Astrocyte (in vitro differentiated cells and primary cell): ENCODE measurements at regions not wholly inside any gene's neighbourhood (a gene's known extent, or its start where the extent isn't known, plus 50 kb on each side); places are given as distances from the start of the nearest gene placed in this dataset.

Experiments used
- DNase-seq: peaks from one replicate; pipeline ENCODE4 v3.0.0-alpha.2; 2010; ENCODE audit warnings: low read depth
- FAIRE-seq: peaks from 2 replicates; lab custom pipeline; 2011; peaks lifted over from hg19 to GRCh38; lab: Jason Lieb, UNC
- H2AFZ ChIP-seq: 2 replicates; pipeline ENCODE4 v1.6.0; 2012; ENCODE audit warnings: low read depth, low read length, inconsistent platforms
- H3K27ac ChIP-seq: 2 replicates; pipeline ENCODE4 v1.5.1; 2011; ENCODE audit warnings: low read depth, low read length, inconsistent platforms
- H3K27me3 ChIP-seq: 2 replicates; pipeline ENCODE4 v1.6.0; 2011; ENCODE audit warnings: low read length, inconsistent platforms; ENCODE audit not compliant: insufficient read depth
- H3K36me3 ChIP-seq: 2 replicates; pipeline ENCODE4 v1.5.1; 2011; ENCODE audit warnings: low read length, inconsistent platforms; ENCODE audit not compliant: insufficient read depth
- H3K4me1 ChIP-seq: 2 replicates; pipeline ENCODE4 v1.5.1; 2011; ENCODE audit warnings: low read length, inconsistent platforms; ENCODE audit not compliant: insufficient read depth
- H3K4me2 ChIP-seq: 2 replicates; pipeline ENCODE4 v1.6.0; 2012; ENCODE audit warnings: low read length, inconsistent platforms
- H3K4me3 ChIP-seq: 2 replicates; pipeline ENCODE4 v1.5.1; 2011; ENCODE audit warnings: low read depth, mild to moderate bottlenecking, low read length, inconsistent platforms; ENCODE audit not compliant: insufficient read depth
- H3K79me2 ChIP-seq: 2 replicates; pipeline ENCODE4 v1.6.0; 2012; ENCODE audit warnings: mild to moderate bottlenecking, low read length, inconsistent platforms; ENCODE audit not compliant: insufficient read depth
- H3K9ac ChIP-seq: 2 replicates; pipeline ENCODE4 v1.6.0; 2012; ENCODE audit warnings: mild to moderate bottlenecking, low read length, inconsistent platforms
- H3K9me3 ChIP-seq: 2 replicates; pipeline ENCODE4 v1.5.1; 2012; ENCODE audit warnings: low read depth, mild to moderate bottlenecking, low read length, inconsistent platforms; ENCODE audit not compliant: insufficient read depth
- H4K20me1 ChIP-seq: 2 replicates; pipeline ENCODE4 v1.6.0; 2012; ENCODE audit warnings: low read length, inconsistent platforms; ENCODE audit not compliant: insufficient read depth
- H3K27ac Mint-ChIP-seq: one replicate; pipeline ENCODE4 v1.8.0; 2021; ENCODE audit warnings: mild to moderate bottlenecking, mixed read lengths; ENCODE audit not compliant: unreplicated experiment
- H3K27me3 Mint-ChIP-seq: one replicate; pipeline ENCODE4 v1.8.0; 2021; ENCODE audit warnings: low read depth, mixed read lengths; ENCODE audit not compliant: unreplicated experiment
- H3K36me3 Mint-ChIP-seq: one replicate; pipeline ENCODE4 v1.8.0; 2021; ENCODE audit warnings: low read depth, mixed read lengths; ENCODE audit not compliant: unreplicated experiment
- H3K4me1 Mint-ChIP-seq: one replicate; pipeline ENCODE4 v1.8.0; 2021; ENCODE audit warnings: low read depth, mixed read lengths; ENCODE audit not compliant: unreplicated experiment
- H3K4me3 Mint-ChIP-seq: one replicate; pipeline ENCODE4 v1.8.0; 2021; ENCODE audit warnings: mild to moderate bottlenecking, moderate library complexity, mixed read lengths; ENCODE audit not compliant: unreplicated experiment
- H3K9me3 Mint-ChIP-seq: one replicate; pipeline ENCODE4 v1.8.0; 2021; ENCODE audit warnings: mild to moderate bottlenecking, mixed read lengths; ENCODE audit not compliant: unreplicated experiment
- CTCF ChIP-seq: IDR thresholded peaks from 2 replicates; pipeline ENCODE4 v1.5.1; 2011; ENCODE audit warnings: low read depth, mild to moderate bottlenecking, inconsistent platforms, low read length, moderate library complexity; ENCODE audit not compliant: insufficient read depth
- EZH2 ChIP-seq: IDR thresholded peaks from 2 replicates; pipeline ENCODE4 v1.6.1; 2012; ENCODE audit warnings: mild to moderate bottlenecking, low read length, inconsistent platforms; ENCODE audit not compliant: insufficient read depth

GRCh38 chr18:31241900-31242409 is 76.0 kb upstream of the DSG1 start:
- H3K27me3 Mint-ChIP-seq: no peaks in the 10 kb centered on the region
- peaks cover 35% of the 10 kb centered on the region for H3K4me1 Mint-ChIP-seq
- H3K9ac ChIP-seq: no peak overlapping the region
- no peak overlapping the region for H3K27ac ChIP-seq
- H2AFZ ChIP-seq: no peak overlapping the region
- H3K27me3 ChIP-seq: no peaks in the 10 kb centered on the region
- H3K79me2 ChIP-seq: no peaks in the 10 kb centered on the region
- H3K4me3 Mint-ChIP-seq: no peak overlapping the region
- no peak for FAIRE-seq
- H3K9me3 Mint-ChIP-seq: no peaks in the 10 kb centered on the region
- H3K4me2 ChIP-seq: no peak overlapping the region
- H3K36me3 ChIP-seq: no peaks in the 10 kb centered on the region
- H3K9me3 ChIP-seq: no peaks in the 10 kb centered on the region
- no peaks in the 10 kb centered on the region for H4K20me1 ChIP-seq
- peaks cover 9% of the 10 kb centered on the region for H3K4me1 ChIP-seq
- TF ChIP-seq CTCF (peak; percentile 61), EZH2 (no peak)
- H3K36me3 Mint-ChIP-seq: no peaks in the 10 kb centered on the region
- H3K4me3 ChIP-seq: no peak overlapping the region
- H3K27ac Mint-ChIP-seq: peak overlapping the region; percentile 63
- peak; percentile 41 for DNase-seq

GRCh38 chr18:31243740-31244512 is 74.0 kb upstream of the DSG1 start:
- Histone ChIP-seq H3K36me3 (no peaks in the 10 kb centered on the region), H3K9me3 (no peaks in the 10 kb centered on the region), H3K4me2 (no peak overlapping the region), H3K27ac (no peak overlapping the region), H3K79me2 (no peaks in the 10 kb centered on the region), H3K27me3 (no peaks in the 10 kb centered on the region), H3K4me1 (peaks cover 9% of the 10 kb centered on the region), H4K20me1 (no peaks in the 10 kb centered on the region), H3K4me3 (no peak overlapping the region), H2AFZ (no peak overlapping the region), H3K9ac (no peak overlapping the region)
- Mint-ChIP-seq H3K36me3 (no peaks in the 10 kb centered on the region), H3K4me1 (peaks cover 46% of the 10 kb centered on the region), H3K4me3 (no peak overlapping the region), H3K27ac (peak overlapping the region; percentile 27), H3K27me3 (no peaks in the 10 kb centered on the region), H3K9me3 (no peaks in the 10 kb centered on the region)
- no peak for TF ChIP-seq EZH2
- TF ChIP-seq CTCF: no peak
- DNase-seq (no peak), FAIRE-seq (no peak)
